GM10266 (cell line): ENCODE measurements at regions not wholly inside any gene's neighbourhood (a gene's known extent, or its start where the extent isn't known, plus 50 kb on each side); places are given as distances from the start of the nearest gene placed in this dataset.

ENCODE experiments used
- DNase-seq: peaks from one replicate; pipeline ENCODE4 v3.0.0; 2012; ENCODE audit errors: extremely low spot score
- TF ChIP-seq, protein P1 (sequence below): IDR thresholded peaks from 2 replicates; pipeline ENCODE4 v1.5.1; 2012; ENCODE audit warnings: mild to moderate bottlenecking, low read depth; ENCODE audit not compliant: control insufficient read depth, insufficient read depth; ENCODE audit errors: missing control alignments

DNA sequence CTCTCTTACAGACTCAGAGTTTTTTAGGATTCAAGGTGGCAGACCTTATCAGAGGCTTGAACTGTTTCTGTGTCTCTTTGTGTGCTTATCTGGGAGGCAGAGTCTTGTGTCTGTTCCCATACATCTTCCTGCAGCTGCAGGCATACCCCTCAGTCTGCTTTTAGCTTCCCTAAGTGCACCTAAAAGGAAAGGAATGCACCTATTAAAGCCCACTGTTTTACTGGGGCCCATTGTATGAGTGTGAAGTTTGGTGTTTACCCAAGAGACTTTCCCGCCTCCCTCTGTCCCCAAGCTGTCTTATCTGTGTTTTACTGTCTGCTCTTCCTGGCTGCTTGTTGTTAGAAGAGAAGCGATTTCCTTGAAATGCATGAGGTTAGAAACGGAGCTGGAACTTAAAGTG lies 1757.3 kb upstream of the PIK3C3 start:
- no peak for DNase-seq
- TF ChIP-seq, protein P1, sequence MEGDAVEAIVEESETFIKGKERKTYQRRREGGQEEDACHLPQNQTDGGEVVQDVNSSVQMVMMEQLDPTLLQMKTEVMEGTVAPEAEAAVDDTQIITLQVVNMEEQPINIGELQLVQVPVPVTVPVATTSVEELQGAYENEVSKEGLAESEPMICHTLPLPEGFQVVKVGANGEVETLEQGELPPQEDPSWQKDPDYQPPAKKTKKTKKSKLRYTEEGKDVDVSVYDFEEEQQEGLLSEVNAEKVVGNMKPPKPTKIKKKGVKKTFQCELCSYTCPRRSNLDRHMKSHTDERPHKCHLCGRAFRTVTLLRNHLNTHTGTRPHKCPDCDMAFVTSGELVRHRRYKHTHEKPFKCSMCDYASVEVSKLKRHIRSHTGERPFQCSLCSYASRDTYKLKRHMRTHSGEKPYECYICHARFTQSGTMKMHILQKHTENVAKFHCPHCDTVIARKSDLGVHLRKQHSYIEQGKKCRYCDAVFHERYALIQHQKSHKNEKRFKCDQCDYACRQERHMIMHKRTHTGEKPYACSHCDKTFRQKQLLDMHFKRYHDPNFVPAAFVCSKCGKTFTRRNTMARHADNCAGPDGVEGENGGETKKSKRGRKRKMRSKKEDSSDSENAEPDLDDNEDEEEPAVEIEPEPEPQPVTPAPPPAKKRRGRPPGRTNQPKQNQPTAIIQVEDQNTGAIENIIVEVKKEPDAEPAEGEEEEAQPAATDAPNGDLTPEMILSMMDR: no peak

GRCh38 chr18:40186677-40187076 lies 1768.4 kb upstream of the PIK3C3 start:
- no peak for DNase-seq
- TF ChIP-seq, protein P1: no peak

GRCh38 chr18:40179729-40180461 lies 1775.1 kb upstream of the PIK3C3 start:
- TF ChIP-seq, protein P1: no peak
- DNase-seq: no peak

DNA sequence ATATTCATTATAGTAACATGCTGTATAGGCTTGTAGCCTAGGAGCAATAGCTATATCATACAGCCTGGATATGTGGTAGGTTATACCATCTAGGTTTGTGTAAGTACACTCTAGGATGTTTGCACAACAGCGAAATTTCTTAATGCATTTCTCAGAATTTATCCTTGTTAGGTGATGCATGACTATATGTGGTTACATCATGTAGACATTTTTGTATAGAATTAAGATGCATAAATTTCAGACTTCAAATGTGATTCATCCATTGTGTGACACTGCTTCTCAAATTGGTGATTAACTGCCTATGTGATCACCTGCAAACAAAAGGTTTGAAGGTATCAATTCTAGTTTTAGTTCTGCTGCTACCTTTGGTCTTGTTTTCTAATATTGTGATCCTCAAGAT lies 1787.0 kb upstream of the PIK3C3 start:
- no peak for DNase-seq
- TF ChIP-seq, protein P1: no peak

- DNase-seq: no peak
- TF ChIP-seq, protein P1: no peak
Observed at GRCh38 chr18:40163254-40163653, 1791.8 kb upstream of the PIK3C3 start.

- TF ChIP-seq, protein P1: no peak
- DNase-seq: no peak
Observed at GRCh38 chr18:40160361-40160760, 1794.7 kb upstream of the PIK3C3 start.

GRCh38 chr18:40159141-40160017 lies 1795.7 kb upstream of the PIK3C3 start:
- peak; percentile 4 for DNase-seq
- TF ChIP-seq, protein P1: peak; percentile 20
